IMR-90 (cell line): ENCODE measurements at regions not wholly inside any gene's neighbourhood (a gene's known extent, or its start where the extent isn't known, plus 50 kb on each side); places are given as distances from the start of the nearest gene placed in this dataset.

Experiments
- ATAC-seq: fragments of 200-7000 bp; cut with Tn5 transposase; 2 replicates; pipeline ENCODE4 v1.9.1; 2020; ENCODE audit warnings: low read depth, mild to moderate bottlenecking, moderate library complexity
- BruUV-seq: library from RNA; stranded (reverse); fragments of 400-500 nt; replicated peaks from 2 replicates; lab custom pipeline; 2021; lab: Mats Ljungman, UMichigan
- CTCF ChIA-PET: fragments of 300-600 bp; formaldehyde crosslinking; extraction: SDS; loops from one replicate; lab custom pipeline; 2021; ENCODE audit warnings: antibody characterized with exemption; lab: Yijun Ruan, JAX
- POLR2A ChIA-PET: fragments of 300-600 bp; sonication (Branson Sonifier 250); formaldehyde crosslinking; loops from one replicate; lab custom pipeline; 2022; ENCODE audit warnings: antibody characterized with exemption; ENCODE audit not compliant: unreplicated experiment; lab: Charles Lee
- DNase-seq: peaks from one replicate; pipeline ENCODE4 v3.0.0; 2013
- H2AFZ ChIP-seq: replicated peaks from 2 replicates; pipeline ENCODE3; 2013; ENCODE audit warnings: low read length, mild to moderate bottlenecking; ENCODE audit not compliant: poor library complexity
- H2AK5ac ChIP-seq: 2 replicates; pipeline ENCODE4 v1.6.1; 2013; ENCODE audit warnings: low read depth, low read length, inconsistent platforms
- H2AK9ac ChIP-seq: replicated peaks from 2 replicates; pipeline ENCODE3; 2013; ENCODE audit warnings: mild to moderate bottlenecking, low read depth, low read length, moderate library complexity; ENCODE audit not compliant: poor library complexity
- H2BK120ac ChIP-seq: 2 replicates; pipeline ENCODE4 v1.6.1; 2013; ENCODE audit warnings: low read depth, low read length, inconsistent platforms
- H2BK15ac ChIP-seq: 3 replicates; pipeline ENCODE4 v1.6.1; 2013; ENCODE audit warnings: low read depth, low read length, inconsistent platforms
- H2BK20ac ChIP-seq: 2 replicates; pipeline ENCODE4 v1.6.1; 2013; ENCODE audit warnings: low read depth, mild to moderate bottlenecking, inconsistent platforms, low read length, moderate library complexity
- H2BK5ac ChIP-seq: 2 replicates; pipeline ENCODE4 v1.6.1; 2013; ENCODE audit warnings: mild to moderate bottlenecking, low read depth, low read length, inconsistent platforms; ENCODE audit not compliant: poor library complexity, severe bottlenecking
- H3K14ac ChIP-seq: replicated peaks from 2 replicates; pipeline ENCODE4 v1.6.1; 2013; ENCODE audit warnings: low read depth, low read length, inconsistent platforms
- H3K18ac ChIP-seq: 2 replicates; pipeline ENCODE4 v1.6.1; 2013; ENCODE audit warnings: low read depth, low read length, control low read depth
- H3K23ac ChIP-seq: 2 replicates; pipeline ENCODE4 v1.6.1; 2013; ENCODE audit warnings: low read depth, low read length, inconsistent platforms
- H3K27ac ChIP-seq: 2 replicates; pipeline ENCODE4 v1.5.1; 2013; ENCODE audit warnings: mild to moderate bottlenecking, control low read depth, low read length; ENCODE audit not compliant: insufficient read depth
- H3K27me3 ChIP-seq: 2 replicates; pipeline ENCODE4 v1.6.1; 2013; ENCODE audit warnings: low read length; ENCODE audit not compliant: control insufficient read depth, insufficient read depth
- H3K36me3 ChIP-seq: 2 replicates; pipeline ENCODE4 v1.6.1; 2013; ENCODE audit warnings: low read length, mixed read lengths; ENCODE audit not compliant: control insufficient read depth, insufficient read depth
- H3K4ac ChIP-seq: 2 replicates; pipeline ENCODE4 v1.6.1; 2013; ENCODE audit warnings: low read depth, low read length, inconsistent platforms
- H3K4me1 ChIP-seq: 2 replicates; pipeline ENCODE4 v1.6.1; 2013; ENCODE audit warnings: low read length, mixed read lengths; ENCODE audit not compliant: control insufficient read depth, insufficient read depth
- H3K4me2 ChIP-seq: 2 replicates; pipeline ENCODE4 v1.6.1; 2013; ENCODE audit warnings: low read depth, mild to moderate bottlenecking, control low read depth, low read length, moderate library complexity
- H3K4me3 ChIP-seq: 2 replicates; pipeline ENCODE4 v1.5.1; 2013; ENCODE audit warnings: low read depth, mild to moderate bottlenecking, control low read depth, low read length, moderate library complexity; ENCODE audit not compliant: insufficient read depth
- H3K56ac ChIP-seq: 2 replicates; pipeline ENCODE4 v1.6.1; 2013; ENCODE audit warnings: low read length, inconsistent platforms; ENCODE audit not compliant: insufficient read depth; ENCODE audit errors: extremely low read depth
- H3K79me1 ChIP-seq, 2 experiments: 2 replicates each; pipeline ENCODE4 v1.6.1; 2013; ENCODE audit warnings: low read length in 2 of 2, inconsistent platforms in 1 of 2, low read depth in 1 of 2
- H3K9ac ChIP-seq: 2 replicates; pipeline ENCODE4 v1.6.1; 2013; ENCODE audit warnings: low read depth, low read length, control low read depth
- H3K9me1 ChIP-seq: 2 replicates; pipeline ENCODE4 v1.6.1; 2013; ENCODE audit warnings: low read length, inconsistent platforms; ENCODE audit not compliant: insufficient read depth
- H3K9me3 ChIP-seq: 2 replicates; pipeline ENCODE4 v1.6.1; 2013; ENCODE audit warnings: low read length; ENCODE audit not compliant: control insufficient read depth, insufficient read depth
- H4K20me1 ChIP-seq: 2 replicates; pipeline ENCODE4 v1.6.1; 2013; ENCODE audit warnings: low read length, inconsistent platforms; ENCODE audit not compliant: insufficient read depth
- H4K5ac ChIP-seq: 2 replicates; pipeline ENCODE4 v1.6.1; 2013; ENCODE audit warnings: mild to moderate bottlenecking, low read depth, low read length, control low read depth
- H4K8ac ChIP-seq, 2 experiments: 2 replicates each; pipeline ENCODE4 v1.6.1; 2013; ENCODE audit warnings: low read depth in 2 of 2, low read length in 2 of 2, control low read depth in 1 of 2, inconsistent platforms in 1 of 2
- H4K91ac ChIP-seq: 2 replicates; pipeline ENCODE4 v1.6.1; 2013; ENCODE audit warnings: low read depth, low read length, inconsistent platforms; ENCODE audit not compliant: insufficient read depth
- BHLHE40 ChIP-seq: fragments of 150-350 bp; IDR thresholded peaks from 2 replicates; pipeline ENCODE4 v1.6.1; 2016; ENCODE audit warnings: mild to moderate bottlenecking, low read depth, low read length
- CEBPB ChIP-seq: IDR thresholded peaks from 2 replicates; pipeline ENCODE4 v1.6.1; 2012; ENCODE audit warnings: low read depth, low read length, improper control_type of control experiment
- CHD1 ChIP-seq: IDR thresholded peaks from 2 replicates; pipeline ENCODE4 v1.6.1; 2012; ENCODE audit warnings: low read depth, low read length, improper control_type of control experiment
- MAFK ChIP-seq: IDR thresholded peaks from 2 replicates; pipeline ENCODE4 v1.6.1; 2012; ENCODE audit warnings: low read depth, low read length, improper control_type of control experiment
- MXI1 ChIP-seq: IDR thresholded peaks from 2 replicates; pipeline ENCODE4 v1.6.1; 2012; ENCODE audit warnings: low read depth, mild to moderate bottlenecking, low read length, moderate library complexity, borderline replicate concordance
- RAD21 ChIP-seq: IDR thresholded peaks from 2 replicates; pipeline ENCODE4 v1.6.1; 2012; ENCODE audit warnings: low read length, improper control_type of control experiment
- RCOR1 ChIP-seq: IDR thresholded peaks from 2 replicates; pipeline ENCODE4 v1.6.1; 2012; ENCODE audit warnings: mild to moderate bottlenecking, low read length, improper control_type of control experiment; ENCODE audit not compliant: insufficient replicate concordance
- WGBS, 2 experiments: methylation state at CpG; one replicate each; pipeline versions ENCODE4 v1.1.5 to v1.1.7; 2013; ENCODE audit warnings: missing lambda C conversion rate in 2 of 2; ENCODE audit not compliant: insufficient read length in 1 of 2; ENCODE audit errors: extremely low coverage in 2 of 2; 5-methylcytosine and 5-hydroxymethylcytosine counted together
- dilution Hi-C: fragments of 300-500 bp; cut with HindIII; formaldehyde crosslinking; loops from one replicate; pipeline ENCODE4 v1.14.3; 2018; ENCODE audit warnings: low sequenced_read_pairs; ENCODE audit not compliant: unreplicated experiment
- in situ Hi-C: fragments of 300-500 bp; cut with MboI; formaldehyde crosslinking; loops from 3 replicates; pipeline ENCODE4 v1.14.3; 2019; ENCODE audit warnings: low sequenced_read_pairs, inconsistent platforms, mixed read lengths
- intact Hi-C: fragments of 100-400 bp; cut with micrococcal nuclease; formaldehyde crosslinking; loops from 2 replicates; pipeline ENCODE4 v1.10.0; 2022

- no peaks in the 10 kb centered on the region for H3K9me3 ChIP-seq
- H3K4me3 ChIP-seq: no peak overlapping the region
- no TSS peak for BruUV-seq
- H3K4me1 ChIP-seq: peaks cover 2% of the 10 kb centered on the region; the same call in 1 of the 2 replicates
- no peak overlapping the region for H3K14ac ChIP-seq
- CTCF ChIA-PET: no interaction called here
- no peak overlapping the region for H2BK120ac ChIP-seq
- H3K36me3 ChIP-seq: no peaks in the 10 kb centered on the region
- POLR2A ChIA-PET: no interaction called here
- H2BK20ac ChIP-seq: no peak overlapping the region
- H2AK5ac ChIP-seq: no peak overlapping the region
- H4K5ac ChIP-seq: no peak overlapping the region
- ATAC-seq (no peak), DNase-seq (no peak)
- H3K4ac ChIP-seq: no peak overlapping the region
- no peaks in the 10 kb centered on the region; the same call in 1 of the 2 replicates for H3K9me1 ChIP-seq
- no peak overlapping the region for H4K91ac ChIP-seq
- H3K56ac ChIP-seq: no peak overlapping the region
- H3K27ac ChIP-seq: no peak overlapping the region
- no peak overlapping the region; a peak in 1 of 4 replicates for H4K8ac ChIP-seq
- no peak overlapping the region for H3K4me2 ChIP-seq
- no peak overlapping the region for H2AFZ ChIP-seq
- in situ Hi-C loops (no loop called here), intact Hi-C loops (no loop called here), dilution Hi-C loops (no loop called here)
- no peak overlapping the region for H2BK15ac ChIP-seq
- H2AK9ac ChIP-seq: no peak overlapping the region
- H3K18ac ChIP-seq: no peak overlapping the region
- TF ChIP-seq BHLHE40: no peak
- TF ChIP-seq CEBPB: no peak
- TF ChIP-seq MAFK: no peak
- no peak for TF ChIP-seq MXI1
- no peak for TF ChIP-seq RAD21
- TF ChIP-seq RCOR1: no peak
- no peak for TF ChIP-seq CHD1
- H3K27me3 ChIP-seq: no peaks in the 10 kb centered on the region
- H3K79me1 ChIP-seq: no peaks in the 10 kb centered on the region
- H3K9ac ChIP-seq: no peak overlapping the region
- H3K23ac ChIP-seq: no peak overlapping the region
- WGBS, 2 experiments: 100% methylated on average over 1 of the region's 5 CpGs; no CpG with 5 or more reads in 1 of the 2 experiments
- H4K20me1 ChIP-seq: no peaks in the 10 kb centered on the region
- H2BK5ac ChIP-seq: no peak overlapping the region
These were observed 159.1 kb downstream of the HS3ST3B1 start for GRCh38 chr17:14459955-14460354.
